GM18873 (cell line): ENCODE measurements at regions not wholly inside any gene's neighbourhood (a gene's known extent, or its start where the extent isn't known, plus 50 kb on each side); places are given as distances from the start of the nearest gene placed in this dataset.
"Not testable (repeated sequence)": the region's sequence is repeated elsewhere in the genome, so short reads cannot be mapped to it uniquely, and the experiment has no call there.

ENCODE experiments used
- ATAC-seq: cut with Tn5 transposase; IDR thresholded peaks from one replicate; pipeline ENCODE4 v1.9.1; 2021; ENCODE audit warnings: mild to moderate bottlenecking, moderate library complexity, moderate number of reproducible peaks; ENCODE audit not compliant: unreplicated experiment, low FRiP score

- ATAC-seq: no peak
Observed at GRCh38 chr1:245036102-245036501, 118.7 kb upstream of the KIF26B start.

- ATAC-seq: no peak
Observed at GRCh38 chr1:245031041-245031440, 123.7 kb upstream of the KIF26B start.

DNA sequence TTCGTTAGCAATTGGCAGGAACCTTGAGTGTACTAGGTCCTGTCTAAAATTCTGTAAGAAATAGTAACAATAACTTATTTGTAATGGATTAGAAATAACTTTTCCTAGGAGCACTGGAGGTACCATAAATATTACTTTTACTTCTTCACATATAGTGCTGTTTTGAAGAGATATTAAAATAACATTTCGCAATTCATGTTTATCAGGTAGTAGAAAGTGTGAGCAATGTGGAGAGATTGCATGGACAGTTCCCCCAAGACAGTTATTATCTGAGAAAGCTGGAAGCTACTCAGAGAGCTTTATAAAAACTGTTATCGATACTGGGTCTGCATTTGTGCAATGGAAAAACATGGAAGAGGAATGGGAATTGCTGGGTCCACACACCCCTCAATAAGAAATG lies 128.5 kb upstream of the KIF26B start:
- no peak for ATAC-seq

DNA sequence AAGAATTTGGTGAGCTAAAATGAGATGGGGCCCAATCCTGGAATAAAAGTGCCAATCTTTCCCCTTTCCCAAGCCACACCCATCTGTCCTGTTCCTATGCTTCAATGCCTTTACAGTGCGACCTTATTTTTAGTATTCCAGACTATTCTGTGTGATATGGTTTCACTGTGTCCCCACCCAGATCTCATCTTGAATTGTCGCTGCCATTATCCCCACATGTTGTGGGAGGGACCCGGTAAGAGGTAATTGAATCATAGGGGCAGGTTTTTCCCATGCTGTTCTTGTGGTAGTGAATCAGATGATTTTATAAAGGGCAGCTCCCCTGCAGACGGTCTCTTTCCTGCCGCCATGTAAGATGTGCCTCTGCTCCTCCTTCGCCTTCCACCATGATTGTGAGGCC lies 129.3 kb upstream of the KIF26B start:
- no peak for ATAC-seq

DNA sequence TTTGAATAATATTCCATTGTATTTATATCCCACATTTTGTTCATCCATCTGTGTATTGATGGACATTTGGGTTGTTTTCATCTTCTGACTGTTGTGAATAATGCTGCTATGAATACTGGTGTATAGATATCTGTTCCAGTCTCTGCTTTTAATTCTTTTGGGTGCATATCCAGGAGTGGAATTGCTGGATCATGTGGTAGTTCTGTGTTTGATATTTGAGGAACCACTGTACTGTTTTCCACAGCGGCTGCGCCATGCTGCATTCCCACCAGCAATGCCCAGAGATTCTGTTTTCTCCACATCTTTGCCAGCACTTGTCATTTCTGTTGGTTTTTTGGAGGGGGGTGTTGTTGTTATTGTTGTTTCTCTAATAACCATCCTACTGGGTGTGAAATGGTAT lies 131.6 kb upstream of the KIF26B start:
- ATAC-seq: no peak

- no peak for ATAC-seq
Observed at GRCh38 chr1:245019910-245020486, 134.8 kb upstream of the KIF26B start.

DNA sequence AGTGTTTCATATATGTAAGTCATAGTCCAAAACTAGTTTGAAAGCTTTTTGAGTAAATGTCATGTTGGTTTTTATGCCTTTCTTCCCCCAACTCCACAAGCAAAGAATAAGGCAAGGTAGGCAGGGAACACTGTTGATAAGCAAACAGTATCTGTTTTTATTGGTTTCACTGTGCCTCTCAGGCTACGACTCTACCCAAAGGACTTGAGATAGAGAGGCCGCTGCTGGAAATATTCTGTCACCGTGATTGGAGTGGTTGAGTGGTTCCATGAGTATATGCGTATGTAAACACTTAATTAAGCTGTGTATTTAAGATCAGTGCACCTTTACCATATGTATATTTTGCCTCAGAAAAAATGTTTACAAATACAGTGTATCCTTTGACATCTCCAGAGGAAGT lies 138.1 kb upstream of the KIF26B start:
- no peak for ATAC-seq

DNA sequence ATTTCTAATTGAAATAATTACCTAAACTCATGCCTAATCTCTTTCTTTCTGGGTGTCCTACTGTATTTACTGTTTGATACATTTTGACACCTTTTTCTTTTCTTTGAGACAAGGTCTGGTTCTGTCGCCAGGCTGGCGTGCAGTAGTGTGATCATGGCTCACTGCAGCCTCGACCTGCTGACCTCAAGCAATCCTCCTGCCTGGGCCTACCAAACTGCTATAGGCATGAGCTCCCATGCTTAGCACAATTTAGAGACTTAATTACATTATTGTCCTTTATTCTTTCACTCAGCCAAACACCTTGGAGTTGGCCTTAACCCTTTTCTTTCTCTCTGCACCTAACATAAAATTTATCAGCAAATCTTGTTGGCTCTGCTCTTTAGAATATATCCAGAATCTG lies 139.8 kb upstream of the KIF26B start:
- ATAC-seq: no peak

DNA sequence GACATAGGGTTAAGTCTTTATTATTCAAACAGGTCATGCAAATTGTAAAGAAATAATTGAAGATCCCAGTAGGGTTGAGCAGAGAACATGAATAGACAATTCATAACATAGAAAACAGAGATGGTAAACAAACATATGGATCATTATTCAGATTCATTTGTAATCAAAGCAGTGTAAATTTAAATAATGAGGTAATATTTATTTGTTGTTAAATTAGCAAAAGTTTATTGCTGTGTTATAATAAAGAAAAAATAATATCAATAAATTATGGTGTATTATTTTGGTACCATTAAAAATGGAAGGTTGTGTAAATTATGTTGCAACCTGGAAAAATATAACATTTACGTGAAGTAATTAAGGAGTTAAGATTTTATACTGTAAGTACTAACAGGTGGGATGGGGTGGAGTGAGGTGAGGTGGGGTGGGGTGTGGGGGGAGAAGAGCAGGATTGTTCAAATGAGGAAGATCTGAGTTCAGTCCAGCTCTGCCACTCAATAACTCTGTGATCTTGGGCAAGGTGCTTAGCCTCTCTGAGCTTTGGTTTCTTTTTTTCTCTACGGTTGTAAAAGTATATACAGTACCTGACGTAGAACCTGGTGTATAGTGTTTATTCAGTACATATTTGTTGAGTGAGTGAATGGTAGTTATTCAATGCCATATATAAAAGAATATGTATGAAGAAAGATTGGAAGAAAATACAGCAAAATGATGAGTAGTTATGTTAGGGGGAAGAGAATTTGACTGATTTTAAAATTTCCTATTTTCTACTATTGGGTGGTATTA lies 140.3 kb upstream of the KIF26B start:
- no peak for ATAC-seq

- ATAC-seq: no peak
Observed at GRCh38 chr1:245010018-245010614, 144.7 kb upstream of the KIF26B start.

GRCh38 chr1:245008761-245009160 lies 144.4 kb upstream of the HNRNPU start:
- no peak for ATAC-seq

- ATAC-seq: no peak
Observed at GRCh38 chr1:245007852-245008251, 143.5 kb upstream of the HNRNPU start.

DNA sequence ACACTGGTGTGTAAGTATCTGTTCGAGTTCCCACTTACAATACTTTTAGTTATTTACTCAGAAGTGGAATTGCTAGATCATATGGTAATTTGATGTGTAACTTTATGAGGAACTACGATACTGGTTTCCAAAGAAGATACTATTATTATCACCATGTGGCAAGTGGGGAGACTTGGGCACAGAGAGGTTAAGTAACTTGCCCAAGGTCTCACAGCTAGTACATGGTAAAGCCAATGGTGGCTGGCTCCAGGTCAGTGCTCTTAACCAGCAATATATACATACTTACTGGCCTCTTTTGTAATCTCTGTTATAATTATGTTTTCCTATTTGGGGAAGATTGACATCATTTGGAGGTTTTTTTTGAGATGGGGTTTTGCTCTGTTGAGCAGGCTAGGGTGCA lies 138.9 kb upstream of the HNRNPU start:
- ATAC-seq: no peak

GRCh38 chr1:245001252-245001651 lies 136.9 kb upstream of the HNRNPU start:
- ATAC-seq: no peak

GRCh38 chr1:245000872-245001188 lies 136.5 kb upstream of the HNRNPU start:
- no peak for ATAC-seq

DNA sequence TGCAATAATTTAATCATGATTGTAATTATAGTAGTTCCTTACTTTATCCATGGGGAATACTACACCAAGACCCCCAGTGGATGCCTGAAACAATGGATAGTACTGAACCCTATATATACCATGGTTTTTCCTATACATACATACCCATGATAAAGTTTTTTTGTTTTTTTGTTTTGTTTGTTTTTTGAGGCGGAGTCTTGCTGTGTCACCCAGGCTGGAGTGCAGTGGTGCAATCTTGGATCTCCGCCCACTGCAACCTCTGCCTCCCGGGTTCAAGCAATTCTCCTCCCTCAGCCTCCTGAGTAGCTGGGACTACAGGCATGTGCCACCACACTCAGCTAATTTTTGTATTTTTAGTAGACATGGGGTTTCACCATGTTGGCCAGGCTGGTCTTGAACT lies 135.3 kb upstream of the HNRNPU start:
- ATAC-seq: not testable (repeated sequence)

DNA sequence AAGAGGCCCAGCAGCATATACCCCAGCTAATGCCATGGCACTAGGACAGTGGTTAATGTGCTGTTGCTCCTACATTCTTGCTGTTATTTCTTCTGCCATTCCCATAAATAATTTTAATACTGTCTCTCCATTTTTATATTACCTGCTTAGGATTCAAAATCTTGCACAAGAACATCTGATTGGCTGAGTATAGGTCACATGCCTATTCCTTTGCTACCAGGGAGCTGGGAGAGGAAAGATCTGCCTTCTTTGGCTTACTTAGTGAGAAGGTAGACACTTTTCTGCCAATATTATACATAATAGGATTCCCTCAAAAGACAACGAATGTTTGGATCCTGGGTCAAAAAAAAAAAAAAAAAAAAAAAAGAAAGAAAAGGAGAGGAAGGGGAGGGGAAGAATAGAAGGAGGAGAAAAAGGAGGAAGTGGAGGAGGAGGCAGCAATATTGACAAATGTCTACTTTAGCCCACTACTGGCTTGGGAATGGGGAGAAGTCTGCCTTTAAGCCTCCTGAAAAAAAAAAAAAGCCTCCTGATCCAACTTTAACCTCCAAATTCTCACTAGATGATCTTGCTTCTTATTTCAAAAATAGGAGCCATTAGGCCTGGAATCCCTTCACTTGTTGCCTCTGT lies 134.5 kb upstream of the HNRNPU start:
- ATAC-seq: no peak

DNA sequence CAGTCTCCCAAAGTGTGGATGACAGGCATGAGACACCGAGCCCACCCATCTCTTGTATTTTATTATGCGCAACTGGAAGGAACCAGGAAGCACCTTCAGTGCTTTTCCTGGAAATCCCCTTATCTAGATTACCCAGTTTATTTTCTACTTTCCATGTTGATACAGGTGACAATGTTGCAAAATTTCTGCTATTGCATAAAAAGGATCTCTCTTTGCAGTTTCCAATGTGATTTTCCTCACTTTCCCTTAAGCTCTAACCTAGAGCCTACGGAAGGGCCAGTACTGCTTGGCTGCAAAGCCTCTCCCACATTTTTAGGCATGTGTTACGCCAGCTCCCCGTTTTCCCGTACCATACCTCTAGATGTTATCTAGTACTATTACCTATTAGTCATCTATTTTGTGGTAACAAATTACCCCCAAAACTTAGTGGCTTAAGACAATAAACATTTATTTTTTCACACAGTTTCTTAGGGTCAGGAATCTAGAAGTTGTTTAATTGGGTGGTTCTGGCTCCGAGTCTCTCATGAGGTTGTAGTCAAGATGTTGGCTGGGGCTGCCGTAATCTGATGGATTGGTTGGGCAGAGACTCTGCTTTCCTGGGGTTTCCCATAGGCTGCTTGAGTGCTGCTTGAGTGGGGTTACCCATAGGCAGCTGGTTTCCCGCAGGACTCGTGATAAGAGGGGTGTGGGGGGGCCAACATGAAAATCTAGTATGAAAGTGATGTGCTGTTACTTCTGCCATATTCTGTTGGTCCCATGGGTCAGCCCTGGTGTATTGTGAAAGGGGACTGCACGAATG lies 131.5 kb upstream of the HNRNPU start:
- no peak for ATAC-seq

DNA sequence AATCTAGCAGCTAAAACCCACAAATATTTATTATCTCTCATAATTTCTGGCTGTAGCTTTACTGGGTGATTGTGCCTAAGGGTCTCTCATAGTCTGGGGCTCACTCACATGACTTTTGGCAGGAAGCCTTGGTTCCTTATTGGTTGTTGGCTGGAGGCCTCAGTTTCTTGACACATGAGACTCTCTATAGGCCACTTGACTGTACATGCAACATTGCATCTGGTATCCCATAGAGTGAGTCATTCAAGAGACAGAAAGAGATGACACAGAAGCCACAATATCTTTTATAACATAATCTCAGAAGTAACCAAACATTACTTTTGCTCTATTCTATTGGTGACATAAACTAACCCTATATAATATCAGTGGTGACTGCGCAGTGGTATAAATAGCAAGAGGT lies 128.5 kb upstream of the HNRNPU start:
- no peak for ATAC-seq

DNA sequence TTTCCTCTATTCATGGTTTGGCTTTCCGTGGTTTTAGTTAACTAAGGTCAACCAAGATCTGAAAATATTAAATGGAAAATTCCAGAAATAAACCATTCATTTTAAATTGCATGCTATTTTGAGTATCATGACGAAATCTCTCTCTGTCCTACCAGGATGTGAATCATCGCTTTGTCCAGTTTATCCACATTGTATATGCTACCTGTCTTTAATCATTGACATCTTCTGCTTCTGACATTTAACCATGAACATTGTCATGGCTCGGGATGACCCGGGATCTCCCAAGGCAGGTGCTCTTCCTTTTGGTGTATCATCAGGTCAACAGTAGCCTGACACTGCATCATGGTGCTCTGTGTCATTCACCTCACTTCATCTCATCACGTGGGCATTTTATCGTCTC lies 125.5 kb upstream of the HNRNPU start:
- ATAC-seq: no peak

- ATAC-seq: no peak
Observed at GRCh38 chr1:244988521-244988920, 124.2 kb upstream of the HNRNPU start.
